GM12878 (cell line): ENCODE measurements at regions not wholly inside any gene's neighbourhood (a gene's known extent, or its start where the extent isn't known, plus 50 kb on each side); places are given as distances from the start of the nearest gene placed in this dataset.

Experiments
- ATAC-seq: fragments of 200-7000 bp; cut with Tn5 transposase; 3 replicates; pipeline ENCODE4 v1.9.1; 2020; ENCODE audit warnings: mild to moderate bottlenecking, moderate library complexity
- BruUV-seq: library from RNA; stranded (reverse); fragments of 400-500 nt; replicated peaks from 2 replicates; lab custom pipeline; 2021; lab: Mats Ljungman, UMichigan
- CTCF ChIA-PET: fragments of 300-600 bp; sonication (Branson Sonifier 250); formaldehyde crosslinking; extraction: SDS; loops from one replicate; lab custom pipeline; 2021; ENCODE audit warnings: inconsistent platforms; lab: Yijun Ruan, JAX
- POLR2A ChIA-PET: fragments of 350-600 bp; formaldehyde crosslinking; extraction: SDS; loops from one replicate; lab custom pipeline; 2021; ENCODE audit warnings: inconsistent platforms; lab: Charles Lee
- RAD21 ChIA-PET: fragments of 300-600 bp; sonication (Branson Sonifier 250); formaldehyde crosslinking; loops from one replicate; lab custom pipeline; 2023; ENCODE audit warnings: antibody characterized with exemption; ENCODE audit not compliant: unreplicated experiment; lab: Charles Lee
- SMC1A ChIA-PET: fragments of 300-600 bp; sonication (Branson Sonifier 250); formaldehyde crosslinking; loops from one replicate; lab custom pipeline; 2023; ENCODE audit not compliant: unreplicated experiment, uncharacterized antibody; lab: Charles Lee
- DNase-seq: peaks from one replicate; pipeline ENCODE4 v3.0.0-alpha.2; 2011; ENCODE audit warnings: low read depth, low spot score
- FAIRE-seq: peaks from 3 replicates; lab custom pipeline; 2011; peaks lifted over from hg19 to GRCh38; lab: Jason Lieb, UNC
- H2AFZ ChIP-seq: 2 replicates; pipeline ENCODE4 v1.6.0; 2011; ENCODE audit warnings: low read depth, low read length, control low read depth; ENCODE audit not compliant: control insufficient read depth
- H3K27ac ChIP-seq: 2 replicates; pipeline ENCODE4 v1.5.1; 2011; ENCODE audit warnings: control low read depth; ENCODE audit not compliant: control insufficient read depth, insufficient read depth
- H3K27me3 ChIP-seq, 2 experiments: replicated peaks in 1 of 2; 2 replicates each; pipeline versions ENCODE4 v1.6.0 to v1.6.1; 2011; ENCODE audit warnings: low read length in 1 of 2; ENCODE audit not compliant: control insufficient read depth in 2 of 2, insufficient read depth in 2 of 2
- H3K36me3 ChIP-seq, 2 experiments: 2 replicates each; pipeline ENCODE4 v1.5.1; 2011; ENCODE audit warnings: low read length in 1 of 2; ENCODE audit not compliant: control insufficient read depth in 2 of 2, insufficient read depth in 2 of 2
- H3K4me1 ChIP-seq: 2 replicates; pipeline ENCODE4 v1.6.1; 2011; ENCODE audit warnings: mild to moderate bottlenecking, low read length, moderate library complexity, mixed read lengths; ENCODE audit not compliant: control insufficient read depth, insufficient read depth
- H3K4me2 ChIP-seq: 2 replicates; pipeline ENCODE4 v1.6.0; 2011; ENCODE audit warnings: control low read depth; ENCODE audit not compliant: control insufficient read depth, insufficient read depth
- H3K4me3 ChIP-seq: fragments of 200-600 bp; sonication (generic); 2 replicates; pipeline ENCODE4 v1.5.1; 2016
- H3K79me2 ChIP-seq: 2 replicates; pipeline ENCODE4 v1.6.0; 2011; ENCODE audit warnings: low read length; ENCODE audit not compliant: control insufficient read depth, insufficient read depth
- H3K9ac ChIP-seq: 2 replicates; pipeline ENCODE4 v1.8.0; 2011; ENCODE audit warnings: low read length, control low read depth, mixed read lengths; ENCODE audit not compliant: control insufficient read depth, insufficient read depth
- H3K9me3 ChIP-seq: replicated peaks from 3 replicates; pipeline ENCODE4 v1.5.1; 2011; ENCODE audit warnings: mild to moderate bottlenecking, low read length; ENCODE audit not compliant: control insufficient read depth, insufficient read depth
- H4K20me1 ChIP-seq: 2 replicates; pipeline ENCODE4 v1.6.0; 2011; ENCODE audit not compliant: control insufficient read depth, insufficient read depth
- BMI1 ChIP-seq: fragments of 450-650 bp; IDR thresholded peaks from 2 replicates; pipeline ENCODE4 v1.6.1; 2016; ENCODE audit warnings: mild to moderate bottlenecking, moderate library complexity, borderline replicate concordance
- CHD4 ChIP-seq: fragments of 200-600 bp; sonication (generic); IDR thresholded peaks from 2 replicates; pipeline ENCODE4 v1.6.1; 2016; ENCODE audit warnings: mild to moderate bottlenecking
- DPF2 ChIP-seq: fragments of 450-650 bp; IDR thresholded peaks from 2 replicates; pipeline ENCODE4 v1.6.1; 2017; ENCODE audit warnings: mild to moderate bottlenecking
- EZH2 ChIP-seq: IDR thresholded peaks from 2 replicates; pipeline ENCODE4 v1.6.1; 2012; ENCODE audit warnings: low read depth, mild to moderate bottlenecking, control low read depth, inconsistent platforms, low read length, borderline replicate concordance; ENCODE audit not compliant: control insufficient read depth
- FOXM1 ChIP-seq: IDR thresholded peaks from 2 replicates; pipeline ENCODE4 v1.6.1; 2012; ENCODE audit warnings: low read depth, mild to moderate bottlenecking, inconsistent platforms, low read length, moderate library complexity
- HDGF ChIP-seq: fragments of 450-650 bp; IDR thresholded peaks from 2 replicates; pipeline ENCODE4 v1.6.1; 2016; ENCODE audit warnings: antibody characterized with exemption
- IKZF1 ChIP-seq: fragments of 450-650 bp; conservative IDR thresholded peaks from 2 replicates; pipeline ENCODE4 v1.6.1; 2017; ENCODE audit warnings: antibody characterized with exemption, mild to moderate bottlenecking
- MXI1 ChIP-seq: fragments of 150-350 bp; IDR thresholded peaks from 2 replicates; pipeline ENCODE4 v1.6.1; 2011; ENCODE audit warnings: low read depth, mild to moderate bottlenecking, inconsistent platforms, low read length, improper control_type of control experiment
- NFXL1 ChIP-seq: fragments of 450-650 bp; IDR thresholded peaks from 2 replicates; pipeline ENCODE4 v1.6.1; 2017; ENCODE audit warnings: antibody characterized with exemption, mild to moderate bottlenecking, borderline replicate concordance
- PAX8 ChIP-seq: fragments of 450-650 bp; IDR thresholded peaks from 2 replicates; pipeline ENCODE4 v1.6.1; 2017; ENCODE audit warnings: mild to moderate bottlenecking, moderate library complexity
- RAD21 ChIP-seq: IDR thresholded peaks from 2 replicates; pipeline ENCODE4 v1.6.1; 2011; ENCODE audit warnings: mild to moderate bottlenecking, low read depth, low read length, moderate library complexity; ENCODE audit not compliant: insufficient read depth
- RAD51 ChIP-seq: fragments of 450-650 bp; IDR thresholded peaks from 2 replicates; pipeline ENCODE4 v1.6.1; 2016; ENCODE audit warnings: moderate library complexity, mild to moderate bottlenecking, inconsistent platforms
- STAT1 ChIP-seq: fragments of 450-650 bp; conservative IDR thresholded peaks from 2 replicates; pipeline ENCODE4 v1.6.1; 2014; ENCODE audit warnings: antibody characterized with exemption, mild to moderate bottlenecking
- ZNF274 ChIP-seq: IDR thresholded peaks from one replicate; pipeline ENCODE4 v1.8.0; 2011; ENCODE audit not compliant: insufficient read length, insufficient read depth
- WGBS: methylation state at CpG from one replicate; pipeline ENCODE4 v1.1.6; 2016; ENCODE audit warnings: low lambda C conversion rate; ENCODE audit not compliant: insufficient replicate concordance, insufficient coverage; ENCODE audit errors: missing lambda C conversion rate; 5-methylcytosine and 5-hydroxymethylcytosine counted together
- in situ Hi-C: fragments of 300-500 bp; cut with MboI; formaldehyde crosslinking; loops from 9 replicates; pipeline ENCODE4 v1.14.3; 2018; ENCODE audit warnings: mixed read lengths
- intact Hi-C: fragments of 100-400 bp; cut with micrococcal nuclease; formaldehyde crosslinking; loops from one replicate; pipeline ENCODE4 v1.14.2; 2022; ENCODE audit not compliant: unreplicated experiment
- TF ChIP-seq, protein P1 (sequence below): IDR thresholded peaks from 2 replicates; pipeline ENCODE4 v1.6.1; 2011; ENCODE audit warnings: borderline replicate concordance, low read depth, mild to moderate bottlenecking, moderate library complexity, mixed read lengths, low read length; ENCODE audit not compliant: insufficient read depth; ENCODE audit errors: extremely low read length
- TF ChIP-seq, protein P2 (sequence below): IDR thresholded peaks from 2 replicates; pipeline ENCODE4 v1.6.1; 2012; ENCODE audit warnings: improper control_type of control experiment, low read depth, low read length; ENCODE audit not compliant: insufficient replicate concordance

DNA sequence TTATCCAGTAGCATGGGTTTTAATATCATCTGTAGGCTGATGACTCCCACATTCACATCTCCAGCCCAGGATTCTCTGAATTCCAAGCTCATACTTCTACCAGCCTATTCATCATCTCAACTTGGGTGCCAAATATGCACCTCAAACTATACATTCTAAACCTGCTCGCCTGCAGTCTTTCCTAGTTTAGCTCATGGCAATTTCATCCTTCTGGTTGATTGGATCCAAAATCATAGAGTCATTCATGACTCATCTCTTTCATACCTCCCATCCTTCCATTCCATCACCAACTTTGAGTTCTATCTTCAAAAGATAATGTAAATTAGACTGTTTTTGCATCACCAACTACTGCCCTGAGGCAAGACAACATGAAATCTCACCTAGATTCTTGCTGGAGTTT, 99.7 kb upstream of the EGLN3 start:
- ChIA-PET POLR2A (interaction anchor here (1.3 to 2.2 kb wide), 3 partner anchors 10 to 32 kb away, joined by 5 to 9 read pairs (median 7); no protein-coding TSS in a partner anchor), CTCF (interaction anchor here (1.0 to 2.8 kb wide), 6 partner anchors 9 to 281 kb away, joined by 3 to 19 read pairs (median 4); no protein-coding TSS in a partner anchor), RAD21 (interaction anchor here (0.9 to 3.0 kb wide), 6 partner anchors 10 to 107 kb away, joined by 4 to 11 read pairs (median 4); no protein-coding TSS in a partner anchor), SMC1A (interaction anchor here (0.6 to 9.3 kb wide), 11 partner anchors 16 to 206 kb away, joined by 3 to 79 read pairs (median 3); no protein-coding TSS in a partner anchor)
- Histone ChIP-seq H3K79me2 (no peaks in the 10 kb centered on the region), H3K9me3 (no peaks in the 10 kb centered on the region; the same call in 2 of the 3 replicates), H3K4me3 (no peak overlapping the region), H3K27me3 (no peaks in the 10 kb centered on the region), H3K4me1 (peaks cover 25% of the 10 kb centered on the region), H3K36me3 (no peaks in the 10 kb centered on the region), H3K4me2 (no peak overlapping the region), H3K9ac (no peak overlapping the region), H2AFZ (no peak overlapping the region), H4K20me1 (no peaks in the 10 kb centered on the region), H3K27ac (no peak overlapping the region)
- ATAC-seq, result no peak
- WGBS, result 52% methylated on average over 1 of the region's 1 CpG
- no peak for FAIRE-seq
- DNase-seq, result no peak
- BruUV-seq, result no TSS peak
- TF ChIP-seq EZH2, result no peak
- TF ChIP-seq FOXM1, result no peak
- TF ChIP-seq IKZF1, result no peak
- TF ChIP-seq STAT1, result no peak
- no peak for TF ChIP-seq CHD4
- no peak for TF ChIP-seq RAD51
- TF ChIP-seq RAD21, result no peak
- TF ChIP-seq HDGF, result no peak
- TF ChIP-seq DPF2, result no peak
- no peak for TF ChIP-seq BMI1
- no peak for TF ChIP-seq MXI1
- TF ChIP-seq NFXL1, result no peak
- TF ChIP-seq, protein P1, sequence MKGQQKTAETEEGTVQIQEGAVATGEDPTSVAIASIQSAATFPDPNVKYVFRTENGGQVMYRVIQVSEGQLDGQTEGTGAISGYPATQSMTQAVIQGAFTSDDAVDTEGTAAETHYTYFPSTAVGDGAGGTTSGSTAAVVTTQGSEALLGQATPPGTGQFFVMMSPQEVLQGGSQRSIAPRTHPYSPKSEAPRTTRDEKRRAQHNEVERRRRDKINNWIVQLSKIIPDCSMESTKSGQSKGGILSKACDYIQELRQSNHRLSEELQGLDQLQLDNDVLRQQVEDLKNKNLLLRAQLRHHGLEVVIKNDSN, result no peak
- TF ChIP-seq ZNF274, result no peak
- no peak for TF ChIP-seq PAX8
- TF ChIP-seq, protein P2, sequence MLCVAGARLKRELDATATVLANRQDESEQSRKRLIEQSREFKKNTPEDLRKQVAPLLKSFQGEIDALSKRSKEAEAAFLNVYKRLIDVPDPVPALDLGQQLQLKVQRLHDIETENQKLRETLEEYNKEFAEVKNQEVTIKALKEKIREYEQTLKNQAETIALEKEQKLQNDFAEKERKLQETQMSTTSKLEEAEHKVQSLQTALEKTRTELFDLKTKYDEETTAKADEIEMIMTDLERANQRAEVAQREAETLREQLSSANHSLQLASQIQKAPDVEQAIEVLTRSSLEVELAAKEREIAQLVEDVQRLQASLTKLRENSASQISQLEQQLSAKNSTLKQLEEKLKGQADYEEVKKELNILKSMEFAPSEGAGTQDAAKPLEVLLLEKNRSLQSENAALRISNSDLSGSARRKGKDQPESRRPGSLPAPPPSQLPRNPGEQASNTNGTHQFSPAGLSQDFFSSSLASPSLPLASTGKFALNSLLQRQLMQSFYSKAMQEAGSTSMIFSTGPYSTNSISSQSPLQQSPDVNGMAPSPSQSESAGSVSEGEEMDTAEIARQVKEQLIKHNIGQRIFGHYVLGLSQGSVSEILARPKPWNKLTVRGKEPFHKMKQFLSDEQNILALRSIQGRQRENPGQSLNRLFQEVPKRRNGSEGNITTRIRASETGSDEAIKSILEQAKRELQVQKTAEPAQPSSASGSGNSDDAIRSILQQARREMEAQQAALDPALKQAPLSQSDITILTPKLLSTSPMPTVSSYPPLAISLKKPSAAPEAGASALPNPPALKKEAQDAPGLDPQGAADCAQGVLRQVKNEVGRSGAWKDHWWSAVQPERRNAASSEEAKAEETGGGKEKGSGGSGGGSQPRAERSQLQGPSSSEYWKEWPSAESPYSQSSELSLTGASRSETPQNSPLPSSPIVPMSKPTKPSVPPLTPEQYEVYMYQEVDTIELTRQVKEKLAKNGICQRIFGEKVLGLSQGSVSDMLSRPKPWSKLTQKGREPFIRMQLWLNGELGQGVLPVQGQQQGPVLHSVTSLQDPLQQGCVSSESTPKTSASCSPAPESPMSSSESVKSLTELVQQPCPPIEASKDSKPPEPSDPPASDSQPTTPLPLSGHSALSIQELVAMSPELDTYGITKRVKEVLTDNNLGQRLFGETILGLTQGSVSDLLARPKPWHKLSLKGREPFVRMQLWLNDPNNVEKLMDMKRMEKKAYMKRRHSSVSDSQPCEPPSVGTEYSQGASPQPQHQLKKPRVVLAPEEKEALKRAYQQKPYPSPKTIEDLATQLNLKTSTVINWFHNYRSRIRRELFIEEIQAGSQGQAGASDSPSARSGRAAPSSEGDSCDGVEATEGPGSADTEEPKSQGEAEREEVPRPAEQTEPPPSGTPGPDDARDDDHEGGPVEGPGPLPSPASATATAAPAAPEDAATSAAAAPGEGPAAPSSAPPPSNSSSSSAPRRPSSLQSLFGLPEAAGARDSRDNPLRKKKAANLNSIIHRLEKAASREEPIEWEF, result no peak
- in situ Hi-C loops (no loop called here), intact Hi-C loops (loop anchor here (5.0 kb wide), 1 partner anchor 33 kb away; no protein-coding TSS in a partner anchor)
